ENCODE measurements at regions not wholly inside any gene's neighbourhood (a gene's known extent, or its start where the extent isn't known, plus 50 kb on each side); places are given as distances from the start of the nearest gene placed in this dataset.

DNA sequence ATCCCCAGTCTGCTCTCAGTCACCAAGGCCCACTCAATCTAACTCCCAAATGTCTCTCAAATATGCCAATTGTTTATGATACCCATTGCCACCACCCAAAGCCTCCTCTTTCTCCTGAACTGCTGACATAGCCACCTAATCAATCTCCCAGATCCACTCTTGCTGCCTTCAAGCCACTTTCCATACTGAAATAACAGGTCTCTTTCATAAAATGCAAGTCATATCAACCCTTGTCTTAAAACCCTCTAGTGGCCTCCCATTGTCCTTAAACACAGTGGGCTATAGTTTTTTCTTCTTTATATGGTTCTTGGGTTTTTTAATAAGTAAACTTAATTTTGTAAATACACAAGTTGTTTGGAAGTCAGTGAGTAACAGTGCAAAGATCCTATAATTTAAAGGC is 155.2 kb upstream of the ZC3H12C start:
- TF ChIP-seq, protein P1, sequence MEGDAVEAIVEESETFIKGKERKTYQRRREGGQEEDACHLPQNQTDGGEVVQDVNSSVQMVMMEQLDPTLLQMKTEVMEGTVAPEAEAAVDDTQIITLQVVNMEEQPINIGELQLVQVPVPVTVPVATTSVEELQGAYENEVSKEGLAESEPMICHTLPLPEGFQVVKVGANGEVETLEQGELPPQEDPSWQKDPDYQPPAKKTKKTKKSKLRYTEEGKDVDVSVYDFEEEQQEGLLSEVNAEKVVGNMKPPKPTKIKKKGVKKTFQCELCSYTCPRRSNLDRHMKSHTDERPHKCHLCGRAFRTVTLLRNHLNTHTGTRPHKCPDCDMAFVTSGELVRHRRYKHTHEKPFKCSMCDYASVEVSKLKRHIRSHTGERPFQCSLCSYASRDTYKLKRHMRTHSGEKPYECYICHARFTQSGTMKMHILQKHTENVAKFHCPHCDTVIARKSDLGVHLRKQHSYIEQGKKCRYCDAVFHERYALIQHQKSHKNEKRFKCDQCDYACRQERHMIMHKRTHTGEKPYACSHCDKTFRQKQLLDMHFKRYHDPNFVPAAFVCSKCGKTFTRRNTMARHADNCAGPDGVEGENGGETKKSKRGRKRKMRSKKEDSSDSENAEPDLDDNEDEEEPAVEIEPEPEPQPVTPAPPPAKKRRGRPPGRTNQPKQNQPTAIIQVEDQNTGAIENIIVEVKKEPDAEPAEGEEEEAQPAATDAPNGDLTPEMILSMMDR (IDR thresholded peaks at IDR 0.05), result no peak

DNA sequence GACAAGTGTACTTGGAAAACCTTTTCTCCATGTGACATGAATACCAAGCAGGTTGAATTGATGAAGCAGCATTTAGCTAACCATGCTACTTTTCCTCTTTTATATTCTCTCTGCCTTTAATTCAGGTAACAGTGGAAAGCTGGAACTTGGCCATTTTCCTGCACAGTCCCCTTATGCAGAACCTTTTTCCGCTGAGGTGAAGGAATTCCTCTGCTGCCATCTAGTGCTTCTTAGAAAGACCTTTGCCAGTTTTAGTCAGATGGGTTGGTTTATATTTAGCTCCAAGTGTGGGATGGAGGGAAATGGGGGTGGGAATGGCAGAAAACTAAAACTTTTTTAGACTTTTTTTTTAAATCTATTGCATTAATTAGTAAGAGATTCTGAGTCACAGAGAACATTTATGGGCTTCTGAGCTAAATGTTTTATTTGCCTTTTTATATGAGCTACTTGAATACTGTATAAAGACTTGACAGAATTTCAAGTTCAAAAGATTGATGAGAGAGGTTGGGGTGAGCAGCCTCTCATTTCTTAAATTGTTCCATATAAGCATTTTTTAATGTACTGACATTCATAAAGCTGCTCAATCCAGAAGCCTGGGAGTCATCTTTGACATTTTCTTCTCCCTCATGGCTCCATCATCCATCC is 153.9 kb upstream of the ZC3H12C start:
- TF ChIP-seq, protein P1 (IDR thresholded peaks at IDR 0.05), result peak; percentile 68

DNA sequence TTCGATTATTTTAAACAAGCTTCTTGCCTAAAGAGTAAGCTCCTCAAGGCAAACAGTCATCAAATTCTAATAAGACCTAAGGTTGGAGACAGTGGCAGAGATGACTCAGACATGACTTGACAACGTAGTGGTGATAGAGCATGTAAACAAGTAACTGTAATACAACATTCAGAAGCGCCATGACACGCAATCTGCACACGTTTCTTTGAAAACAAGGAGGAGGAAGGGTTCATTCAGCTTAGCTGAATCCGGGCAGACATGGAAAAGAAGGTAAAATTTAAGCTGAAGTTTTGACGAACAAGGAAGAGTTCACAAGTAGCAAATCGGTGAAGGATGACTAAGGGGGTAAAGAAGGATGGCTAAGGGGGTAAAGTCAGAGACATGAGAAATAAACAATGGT is 152.4 kb upstream of the ZC3H12C start:
- TF ChIP-seq, protein P1 (IDR thresholded peaks at IDR 0.05), result no peak

DNA sequence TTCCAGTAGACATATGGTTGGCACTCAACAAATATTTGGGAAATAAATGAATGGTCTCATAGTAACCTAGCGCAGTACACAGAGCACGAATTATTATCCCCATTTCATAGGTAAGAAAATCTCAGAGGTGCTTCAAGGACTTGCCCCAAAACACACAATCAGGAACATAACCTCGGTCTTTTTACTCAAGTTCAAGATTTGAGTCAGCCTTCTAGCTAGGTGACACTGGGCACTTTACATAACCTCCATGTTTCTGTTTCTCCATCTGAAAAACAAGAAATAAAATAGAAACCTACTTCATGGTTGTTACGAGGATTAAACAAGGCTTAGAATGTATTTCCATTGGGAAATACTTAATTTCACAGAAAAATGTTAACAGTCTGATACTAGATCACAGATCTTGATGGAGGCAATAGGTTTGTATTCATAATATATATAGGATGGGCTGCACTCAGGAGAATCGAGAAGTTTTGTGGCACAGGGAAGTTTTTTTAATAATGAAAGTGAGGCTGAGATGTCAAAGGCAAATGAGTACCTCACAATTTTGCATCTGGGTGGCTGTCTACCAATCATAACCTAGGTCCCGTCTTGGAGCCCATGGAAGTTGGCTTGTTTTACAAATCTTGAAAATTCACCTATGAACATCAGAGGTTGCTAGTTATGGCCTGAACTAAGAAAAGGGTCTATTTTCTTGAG is 147.4 kb upstream of the ZC3H12C start:
- TF ChIP-seq, protein P1 (IDR thresholded peaks at IDR 0.05), result no peak

DNA sequence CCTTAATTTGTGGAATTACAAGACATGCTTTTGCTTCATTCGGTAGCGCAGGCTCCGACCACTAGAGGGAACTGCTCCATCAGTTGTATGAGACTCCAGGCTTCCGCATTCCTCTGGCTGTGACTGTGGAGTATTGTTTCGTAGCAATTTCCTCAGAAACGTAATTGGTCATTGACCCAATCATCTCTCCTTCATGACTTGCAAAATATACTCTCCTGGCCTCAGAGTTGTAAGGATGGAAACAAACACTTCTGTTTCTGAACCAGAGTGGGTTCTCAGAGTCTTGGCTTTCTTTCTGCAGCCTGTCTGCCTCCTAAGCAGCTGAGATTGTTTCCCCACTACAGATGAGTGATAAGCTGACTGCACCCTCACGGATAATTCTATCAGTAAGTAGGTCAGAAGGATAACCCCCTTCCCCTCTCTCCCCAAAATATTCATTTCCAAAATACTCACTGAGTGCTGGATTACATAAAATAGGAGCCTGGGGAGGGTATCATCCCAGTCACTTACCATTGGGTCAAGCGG is 146.8 kb upstream of the ZC3H12C start:
- TF ChIP-seq, protein P1 (IDR thresholded peaks at IDR 0.05), result peak; percentile 94

DNA sequence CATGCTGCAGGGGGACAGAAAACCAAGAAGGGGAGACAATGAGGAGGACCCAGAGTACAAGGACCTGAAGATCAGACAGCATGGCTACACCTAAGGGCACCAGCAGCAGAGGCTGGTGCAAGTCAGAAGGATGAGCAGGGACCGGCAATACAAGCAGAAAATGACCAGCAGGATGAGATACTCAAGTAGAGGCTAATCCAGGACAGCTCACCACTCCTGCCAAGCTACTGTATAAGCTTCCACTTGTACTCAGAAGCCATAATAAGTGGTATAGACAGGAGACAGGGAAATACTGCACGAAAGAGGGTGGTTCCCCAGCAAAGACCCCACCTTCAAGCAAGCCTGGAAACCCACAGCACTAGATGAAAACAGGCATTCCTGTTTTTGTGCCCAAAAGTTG is 138.7 kb upstream of the ZC3H12C start:
- TF ChIP-seq, protein P1 (IDR thresholded peaks at IDR 0.05), result no peak

DNA sequence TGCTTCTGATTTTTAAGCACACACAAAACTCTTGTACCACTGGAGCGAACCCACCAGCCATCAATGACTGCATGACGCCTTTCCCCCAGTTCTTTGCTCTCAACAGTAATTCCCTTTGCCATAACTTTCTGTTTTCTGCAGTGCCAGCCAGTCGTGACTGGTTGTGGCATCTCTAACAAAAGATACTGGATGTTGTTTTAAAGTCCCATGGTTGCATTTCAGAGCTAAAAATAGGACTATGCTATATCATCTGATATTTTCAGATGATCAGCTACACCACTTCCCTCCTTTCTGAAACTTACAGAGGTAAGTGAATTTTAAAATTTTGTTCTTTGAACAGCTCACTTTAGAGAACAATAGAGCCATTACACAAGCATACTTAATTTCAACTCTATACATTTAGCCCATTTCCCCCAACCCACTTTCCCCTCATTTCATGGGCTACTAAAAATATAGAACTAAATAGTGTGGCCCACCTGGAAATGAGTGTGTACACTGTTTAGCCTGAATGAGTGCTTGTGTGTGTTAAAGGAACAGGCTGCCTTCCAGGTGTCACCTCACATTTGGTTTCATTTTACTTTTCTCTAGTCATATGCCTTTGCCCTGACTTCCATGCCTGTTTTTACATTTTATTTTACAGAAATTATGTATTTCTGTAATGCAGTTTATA is 136.9 kb upstream of the ZC3H12C start:
- TF ChIP-seq, protein P1 (IDR thresholded peaks at IDR 0.05), result no peak
